Ishikawa (cell line): ENCODE measurements at regions not wholly inside any gene's neighbourhood (a gene's known extent, or its start where the extent isn't known, plus 50 kb on each side); places are given as distances from the start of the nearest gene placed in this dataset.

Experiments used
- TEAD4 ChIP-seq: IDR thresholded peaks from 2 replicates; pipeline ENCODE4 v1.6.1; 2012
- USF1 ChIP-seq: IDR thresholded peaks from 2 replicates; pipeline ENCODE4 v1.6.1; 2012

- TF ChIP-seq TEAD4 (no peak), USF1 (no peak)
These were observed 82.2 kb downstream of the ZNF608 start for GRCh38 chr5:124664287-124664686.
